Fibroblast of lung (primary cell): ENCODE measurements at regions not wholly inside any gene's neighbourhood (a gene's known extent, or its start where the extent isn't known, plus 50 kb on each side); places are given as distances from the start of the nearest gene placed in this dataset.

ENCODE experiments used
- EZH2 ChIP-seq: IDR thresholded peaks from 2 replicates; pipeline ENCODE4 v1.5.1; 2012; ENCODE audit warnings: low read length, control low read depth, mild to moderate bottlenecking; ENCODE audit errors: missing control alignments
- TF ChIP-seq, protein P1 (sequence below), 2 donors: IDR thresholded peaks in 1 of 2; conservative IDR thresholded peaks in 1 of 2; 1 replicate in 1 of 2; 2 replicates in 1 of 2; pipeline ENCODE4 v1.5.1; 2011 to 2012; ENCODE audit warnings: low read length in 2 of 2, control low read depth in 1 of 2, inconsistent platforms in 1 of 2, low read depth in 1 of 2, mild to moderate bottlenecking in 1 of 2

DNA sequence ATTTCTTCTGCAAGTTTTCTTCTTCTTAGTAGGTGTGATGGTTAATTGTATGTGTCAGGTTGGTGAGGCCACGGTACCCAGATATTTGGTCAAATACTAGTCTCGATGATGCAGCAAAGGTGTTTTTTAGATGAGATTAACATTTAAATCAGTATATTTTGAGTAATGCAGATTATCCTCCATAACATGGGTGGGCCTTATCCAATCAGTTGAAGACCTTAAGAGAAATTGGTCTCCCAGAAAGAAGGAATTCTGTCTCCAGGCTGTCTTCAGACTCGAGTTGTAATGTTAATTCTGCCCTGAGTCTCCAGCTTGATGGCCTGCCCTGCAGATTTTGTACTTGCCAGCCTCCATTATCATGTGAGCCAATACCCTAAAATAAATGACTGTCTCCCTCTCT, 122.5 kb upstream of the TSPAN5 start:
- TF ChIP-seq, protein P1, sequence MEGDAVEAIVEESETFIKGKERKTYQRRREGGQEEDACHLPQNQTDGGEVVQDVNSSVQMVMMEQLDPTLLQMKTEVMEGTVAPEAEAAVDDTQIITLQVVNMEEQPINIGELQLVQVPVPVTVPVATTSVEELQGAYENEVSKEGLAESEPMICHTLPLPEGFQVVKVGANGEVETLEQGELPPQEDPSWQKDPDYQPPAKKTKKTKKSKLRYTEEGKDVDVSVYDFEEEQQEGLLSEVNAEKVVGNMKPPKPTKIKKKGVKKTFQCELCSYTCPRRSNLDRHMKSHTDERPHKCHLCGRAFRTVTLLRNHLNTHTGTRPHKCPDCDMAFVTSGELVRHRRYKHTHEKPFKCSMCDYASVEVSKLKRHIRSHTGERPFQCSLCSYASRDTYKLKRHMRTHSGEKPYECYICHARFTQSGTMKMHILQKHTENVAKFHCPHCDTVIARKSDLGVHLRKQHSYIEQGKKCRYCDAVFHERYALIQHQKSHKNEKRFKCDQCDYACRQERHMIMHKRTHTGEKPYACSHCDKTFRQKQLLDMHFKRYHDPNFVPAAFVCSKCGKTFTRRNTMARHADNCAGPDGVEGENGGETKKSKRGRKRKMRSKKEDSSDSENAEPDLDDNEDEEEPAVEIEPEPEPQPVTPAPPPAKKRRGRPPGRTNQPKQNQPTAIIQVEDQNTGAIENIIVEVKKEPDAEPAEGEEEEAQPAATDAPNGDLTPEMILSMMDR (conservative IDR thresholded peaks at IDR 0.05 in 1 of 2, IDR thresholded peaks at IDR 0.05 in 1 of 2; ENCODE audit: low read depth in 1 of 2, low read length in 2 of 2), result no peak
- no peak for TF ChIP-seq EZH2
